ENCODE measurements at regions not wholly inside any gene's neighbourhood (a gene's known extent, or its start where the extent isn't known, plus 50 kb on each side); places are given as distances from the start of the nearest gene placed in this dataset.

DNA sequence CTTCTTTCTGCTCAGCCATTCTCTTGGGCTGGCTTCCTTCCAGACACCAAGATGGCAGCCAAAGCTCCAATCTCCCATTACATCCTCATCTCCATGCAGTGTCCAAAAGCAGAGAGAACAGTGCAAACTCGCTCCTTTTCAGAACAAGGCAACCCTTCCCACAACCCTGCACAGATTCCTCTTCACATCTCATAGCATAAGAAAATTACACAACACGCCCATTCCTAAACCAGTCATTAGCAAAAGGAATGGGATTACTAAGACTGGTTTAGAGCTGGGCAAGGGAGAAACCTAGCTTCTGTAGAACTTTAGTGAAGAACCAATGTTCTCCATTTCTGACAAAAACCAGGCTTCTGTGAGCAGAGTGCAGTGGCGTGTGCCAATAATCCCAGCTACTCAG is 51.5 kb upstream of the CTNNA1 start:
- WGBS, 2 experiments (ENCODE audit: extremely low coverage in 2 of 2, insufficient read length in 1 of 2), result no CpG with 5 or more reads among the region's 3 CpGs

More for the DNA sequence above, 51.5 kb upstream of the CTNNA1 start:
- H2AFZ ChIP-seq (replicated peaks; ENCODE audit: low read length, poor library complexity), result no peak overlapping the region
- no peaks in the 10 kb centered on the region for H3K9me3 ChIP-seq (ENCODE audit: control insufficient read depth, insufficient read depth, low read length)
- no peak overlapping the region for H3K14ac ChIP-seq (replicated peaks; ENCODE audit: low read depth, low read length)
- in situ Hi-C loops (cut with MboI; ENCODE audit: low sequenced_read_pairs), result no loop called here
- no peak overlapping the region for H3K4ac ChIP-seq (ENCODE audit: low read depth, low read length)
- H3K9ac ChIP-seq (ENCODE audit: low read depth, low read length), result no peak overlapping the region
- H2AK9ac ChIP-seq (replicated peaks; ENCODE audit: low read depth, low read length, poor library complexity), result no peak overlapping the region
- H3K79me1 ChIP-seq (ENCODE audit: low read depth in 1 of 2, low read length in 2 of 2), result no peaks in the 10 kb centered on the region
- H3K4me1 ChIP-seq (ENCODE audit: control insufficient read depth, insufficient read depth, low read length), result peaks cover 4% of the 10 kb centered on the region
- no peak overlapping the region for H2BK5ac ChIP-seq (ENCODE audit: low read depth, low read length, poor library complexity, severe bottlenecking)
- dilution Hi-C loops (cut with HindIII; ENCODE audit: low sequenced_read_pairs, unreplicated experiment), result no loop called here
- BruUV-seq (replicated peaks), result no TSS peak
- H4K20me1 ChIP-seq (ENCODE audit: insufficient read depth, low read length), result no peaks in the 10 kb centered on the region
- no peak overlapping the region for H2BK20ac ChIP-seq (ENCODE audit: low read depth, low read length)
- H3K23ac ChIP-seq (ENCODE audit: low read depth, low read length), result no peak overlapping the region
- H3K27me3 ChIP-seq (ENCODE audit: control insufficient read depth, insufficient read depth, low read length), result no peaks in the 10 kb centered on the region
- DNase-seq (no peak), ATAC-seq (ENCODE audit: low read depth) (no peak)
- TF ChIP-seq, protein P1, sequence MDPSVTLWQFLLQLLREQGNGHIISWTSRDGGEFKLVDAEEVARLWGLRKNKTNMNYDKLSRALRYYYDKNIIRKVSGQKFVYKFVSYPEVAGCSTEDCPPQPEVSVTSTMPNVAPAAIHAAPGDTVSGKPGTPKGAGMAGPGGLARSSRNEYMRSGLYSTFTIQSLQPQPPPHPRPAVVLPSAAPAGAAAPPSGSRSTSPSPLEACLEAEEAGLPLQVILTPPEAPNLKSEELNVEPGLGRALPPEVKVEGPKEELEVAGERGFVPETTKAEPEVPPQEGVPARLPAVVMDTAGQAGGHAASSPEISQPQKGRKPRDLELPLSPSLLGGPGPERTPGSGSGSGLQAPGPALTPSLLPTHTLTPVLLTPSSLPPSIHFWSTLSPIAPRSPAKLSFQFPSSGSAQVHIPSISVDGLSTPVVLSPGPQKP (IDR thresholded peaks at IDR 0.05; ENCODE audit: borderline replicate concordance, low read depth, low read length), result no peak
- TF ChIP-seq SMC3 (IDR thresholded peaks at IDR 0.05; ENCODE audit: low read depth, low read length) (no peak), POLR2A (IDR thresholded peaks at IDR 0.05; ENCODE audit: low read depth, low read length) (no peak), MAFK (IDR thresholded peaks at IDR 0.05; ENCODE audit: low read depth, low read length) (no peak), NFE2L2 (IDR thresholded peaks at IDR 0.05; ENCODE audit: low read depth, low read length) (no peak), BHLHE40 (IDR thresholded peaks at IDR 0.05; ENCODE audit: low read depth, low read length) (no peak), MXI1 (IDR thresholded peaks at IDR 0.05; ENCODE audit: borderline replicate concordance, low read depth, low read length) (no peak), CHD1 (IDR thresholded peaks at IDR 0.05; ENCODE audit: low read depth, low read length) (no peak), RAD21 (IDR thresholded peaks at IDR 0.05; ENCODE audit: low read length) (no peak), RCOR1 (IDR thresholded peaks at IDR 0.05; ENCODE audit: insufficient replicate concordance, low read length) (no peak), RFX5 (IDR thresholded peaks at IDR 0.05; ENCODE audit: low read depth, low read length) (no peak), MAZ (IDR thresholded peaks at IDR 0.05; ENCODE audit: borderline replicate concordance, low read depth, low read length) (no peak), FOS (IDR thresholded peaks at IDR 0.05; ENCODE audit: low read depth, low read length) (no peak), CEBPB (IDR thresholded peaks at IDR 0.05; ENCODE audit: low read depth, low read length) (no peak)
- TF ChIP-seq, protein P2, sequence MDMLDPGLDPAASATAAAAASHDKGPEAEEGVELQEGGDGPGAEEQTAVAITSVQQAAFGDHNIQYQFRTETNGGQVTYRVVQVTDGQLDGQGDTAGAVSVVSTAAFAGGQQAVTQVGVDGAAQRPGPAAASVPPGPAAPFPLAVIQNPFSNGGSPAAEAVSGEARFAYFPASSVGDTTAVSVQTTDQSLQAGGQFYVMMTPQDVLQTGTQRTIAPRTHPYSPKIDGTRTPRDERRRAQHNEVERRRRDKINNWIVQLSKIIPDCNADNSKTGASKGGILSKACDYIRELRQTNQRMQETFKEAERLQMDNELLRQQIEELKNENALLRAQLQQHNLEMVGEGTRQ (IDR thresholded peaks at IDR 0.05; ENCODE audit: low read depth, low read length), result no peak
- TF ChIP-seq, protein P3, sequence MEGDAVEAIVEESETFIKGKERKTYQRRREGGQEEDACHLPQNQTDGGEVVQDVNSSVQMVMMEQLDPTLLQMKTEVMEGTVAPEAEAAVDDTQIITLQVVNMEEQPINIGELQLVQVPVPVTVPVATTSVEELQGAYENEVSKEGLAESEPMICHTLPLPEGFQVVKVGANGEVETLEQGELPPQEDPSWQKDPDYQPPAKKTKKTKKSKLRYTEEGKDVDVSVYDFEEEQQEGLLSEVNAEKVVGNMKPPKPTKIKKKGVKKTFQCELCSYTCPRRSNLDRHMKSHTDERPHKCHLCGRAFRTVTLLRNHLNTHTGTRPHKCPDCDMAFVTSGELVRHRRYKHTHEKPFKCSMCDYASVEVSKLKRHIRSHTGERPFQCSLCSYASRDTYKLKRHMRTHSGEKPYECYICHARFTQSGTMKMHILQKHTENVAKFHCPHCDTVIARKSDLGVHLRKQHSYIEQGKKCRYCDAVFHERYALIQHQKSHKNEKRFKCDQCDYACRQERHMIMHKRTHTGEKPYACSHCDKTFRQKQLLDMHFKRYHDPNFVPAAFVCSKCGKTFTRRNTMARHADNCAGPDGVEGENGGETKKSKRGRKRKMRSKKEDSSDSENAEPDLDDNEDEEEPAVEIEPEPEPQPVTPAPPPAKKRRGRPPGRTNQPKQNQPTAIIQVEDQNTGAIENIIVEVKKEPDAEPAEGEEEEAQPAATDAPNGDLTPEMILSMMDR (conservative IDR thresholded peaks at IDR 0.05; ENCODE audit: low read depth, low read length), result no peak
- H2BK120ac ChIP-seq (ENCODE audit: low read depth, low read length), result no peak overlapping the region
- H3K9me1 ChIP-seq (ENCODE audit: insufficient read depth, low read length), result peaks cover 4% of the 10 kb centered on the region
- ChIA-PET POLR2A (ENCODE audit: unreplicated experiment) (no interaction called here), CTCF (no interaction called here)
- no peak overlapping the region for H4K5ac ChIP-seq (ENCODE audit: low read depth, low read length)
- H3K4me3 ChIP-seq (ENCODE audit: insufficient read depth, low read depth, low read length), result no peak overlapping the region
- intact Hi-C loops (cut with micrococcal nuclease), result no loop called here
- no peak overlapping the region for H4K8ac ChIP-seq (ENCODE audit: low read depth in 2 of 2, low read length in 2 of 2)
- no peak overlapping the region for H3K4me2 ChIP-seq (ENCODE audit: low read depth, low read length)
- no peak overlapping the region for H2AK5ac ChIP-seq (ENCODE audit: low read depth, low read length)
- H3K36me3 ChIP-seq (ENCODE audit: control insufficient read depth, insufficient read depth, low read length), result no peaks in the 10 kb centered on the region
- no peak overlapping the region for H2BK15ac ChIP-seq (ENCODE audit: low read depth, low read length)
- no peak overlapping the region for H3K27ac ChIP-seq (ENCODE audit: insufficient read depth, low read length)
- H4K91ac ChIP-seq (ENCODE audit: insufficient read depth, low read depth, low read length), result no peak overlapping the region
- no peak overlapping the region for H3K18ac ChIP-seq (ENCODE audit: low read depth, low read length)
- H3K56ac ChIP-seq (ENCODE audit: extremely low read depth, insufficient read depth, low read length), result no peak overlapping the region

Data from IMR-90 (cell line).